ENCODE measurements at regions not wholly inside any gene's neighbourhood (a gene's known extent, or its start where the extent isn't known, plus 50 kb on each side); places are given as distances from the start of the nearest gene placed in this dataset.
A peak's percentile ranks its signal among the peaks of the same experiment; 100 is the strongest.

GRCh38 chr11:115860246-115860645 lies 356.0 kb upstream of the CADM1 start:
- no peak for DNase-seq (ENCODE audit: low spot score)
- H3K9ac ChIP-seq (ENCODE audit: low read depth in 1 of 2, low read length in 2 of 2): no peak overlapping the region
- TF ChIP-seq HNF4A (conservative IDR thresholded peaks at IDR 0.05) (no peak), JUND (IDR thresholded peaks at IDR 0.05) (no peak), CTCF (IDR thresholded peaks at IDR 0.05; ENCODE audit: low read depth, low read length, missing input control) (no peak), EGR1 (IDR thresholded peaks at IDR 0.05; ENCODE audit: low read depth in 2 of 2) (no peak), SP1 (IDR thresholded peaks at IDR 0.05) (no peak), RAD21 (IDR thresholded peaks at IDR 0.05) (no peak), FOXA1 (IDR thresholded peaks at IDR 0.05) (no peak)
- H3K4me1 ChIP-seq (ENCODE audit: control insufficient read depth in 4 of 4, insufficient read depth in 4 of 4, low read length in 3 of 4): no peaks in the 10 kb centered on the region
- H3K27ac ChIP-seq (ENCODE audit: low read depth in 1 of 2, low read length in 2 of 2): no peak overlapping the region
- peaks cover 0 to 4% (median 0%) of the 10 kb centered on the region in 4 donors for H3K9me3 ChIP-seq (ENCODE audit: control insufficient read depth in 4 of 4, low read length in 3 of 4)
- WGBS: 81% methylated on average over 1 of the region's 1 CpG
- H3K27me3 ChIP-seq (ENCODE audit: control insufficient read depth in 4 of 4, insufficient read depth in 4 of 4, low read length in 3 of 4): no peaks in the 10 kb centered on the region
- no peak overlapping the region for H3K4me3 ChIP-seq (ENCODE audit: low read depth in 1 of 3, low read length in 3 of 3)
- no peaks in the 10 kb centered on the region for H3K36me3 ChIP-seq (ENCODE audit: control insufficient read depth in 4 of 4, insufficient read depth in 3 of 4, low read depth in 1 of 4, low read length in 3 of 4)

GRCh38 chr11:115848611-115849010 lies 344.4 kb upstream of the CADM1 start:
- Histone ChIP-seq H3K9ac (ENCODE audit: low read depth in 1 of 2, low read length in 2 of 2) (no peak overlapping the region), H3K27me3 (ENCODE audit: control insufficient read depth in 4 of 4, insufficient read depth in 4 of 4, low read length in 3 of 4) (no peaks in the 10 kb centered on the region), H3K9me3 (ENCODE audit: control insufficient read depth in 4 of 4, low read length in 3 of 4) (no peaks in the 10 kb centered on the region), H3K4me1 (ENCODE audit: control insufficient read depth in 4 of 4, insufficient read depth in 4 of 4, low read length in 3 of 4) (no peaks in the 10 kb centered on the region), H3K36me3 (ENCODE audit: control insufficient read depth in 4 of 4, insufficient read depth in 3 of 4, low read depth in 1 of 4, low read length in 3 of 4) (no peaks in the 10 kb centered on the region), H3K27ac (ENCODE audit: low read depth in 1 of 2, low read length in 2 of 2) (no peak overlapping the region), H3K4me3 (ENCODE audit: low read depth in 1 of 3, low read length in 3 of 3) (no peak overlapping the region)
- WGBS: 77% methylated on average over 1 of the region's 1 CpG
- TF ChIP-seq HNF4A (conservative IDR thresholded peaks at IDR 0.05): no peak
- no peak for TF ChIP-seq HNF4G (IDR thresholded peaks at IDR 0.05)
- no peak for TF ChIP-seq ATF3 (IDR thresholded peaks at IDR 0.05)
- DNase-seq (ENCODE audit: low spot score): no peak

- no peak overlapping the region for H3K4me3 ChIP-seq (ENCODE audit: low read depth in 1 of 3, low read length in 3 of 3)
- no peaks in the 10 kb centered on the region for H3K36me3 ChIP-seq (ENCODE audit: control insufficient read depth in 4 of 4, insufficient read depth in 3 of 4, low read depth in 1 of 4, low read length in 3 of 4)
- H3K27me3 ChIP-seq (ENCODE audit: control insufficient read depth in 4 of 4, insufficient read depth in 4 of 4, low read length in 3 of 4): no peaks in the 10 kb centered on the region
- H3K27ac ChIP-seq (ENCODE audit: low read depth in 1 of 2, low read length in 2 of 2): no peak overlapping the region
- 11% methylated on average over 1 of the region's 1 CpG for WGBS
- H3K9me3 ChIP-seq (ENCODE audit: control insufficient read depth in 4 of 4, low read length in 3 of 4): no peaks in the 10 kb centered on the region
- DNase-seq (ENCODE audit: low spot score): no peak
- TF ChIP-seq FOXA1 (IDR thresholded peaks at IDR 0.05) (peak; percentile 22), HNF4A (conservative IDR thresholded peaks at IDR 0.05) (peak; percentile 38 to 51), REST (IDR thresholded peaks at IDR 0.05) (no peak), CTCF (IDR thresholded peaks at IDR 0.05; ENCODE audit: low read depth, low read length, missing input control) (no peak), YY1 (IDR thresholded peaks at IDR 0.05) (peak; percentile 23), ZBTB33 (IDR thresholded peaks at IDR 0.05) (no peak)
- no peaks in the 10 kb centered on the region for H3K4me1 ChIP-seq (ENCODE audit: control insufficient read depth in 4 of 4, insufficient read depth in 4 of 4, low read length in 3 of 4)
- no peak overlapping the region for H3K9ac ChIP-seq (ENCODE audit: low read depth in 1 of 2, low read length in 2 of 2)
Observed at GRCh38 chr11:115848080-115848479, 343.9 kb upstream of the CADM1 start.
